ENCODE measurements at regions not wholly inside any gene's neighbourhood (a gene's known extent, or its start where the extent isn't known, plus 50 kb on each side); places are given as distances from the start of the nearest gene placed in this dataset.

GRCh38 chr5:168030912-168031311, 260.5 kb upstream of the WWC1 start:
- no peak overlapping the region for H3K27ac Mint-ChIP-seq
- no peaks in the 10 kb centered on the region for H3K4me1 Mint-ChIP-seq (ENCODE audit: low read depth)
- H3K9me3 Mint-ChIP-seq (ENCODE audit: low read depth) = peaks cover 4% of the 10 kb centered on the region
- no peaks in the 10 kb centered on the region for H3K36me3 Mint-ChIP-seq
- H3K27me3 Mint-ChIP-seq = peaks cover 2% of the 10 kb centered on the region
- no peak overlapping the region for H3K4me3 Mint-ChIP-seq

DNA sequence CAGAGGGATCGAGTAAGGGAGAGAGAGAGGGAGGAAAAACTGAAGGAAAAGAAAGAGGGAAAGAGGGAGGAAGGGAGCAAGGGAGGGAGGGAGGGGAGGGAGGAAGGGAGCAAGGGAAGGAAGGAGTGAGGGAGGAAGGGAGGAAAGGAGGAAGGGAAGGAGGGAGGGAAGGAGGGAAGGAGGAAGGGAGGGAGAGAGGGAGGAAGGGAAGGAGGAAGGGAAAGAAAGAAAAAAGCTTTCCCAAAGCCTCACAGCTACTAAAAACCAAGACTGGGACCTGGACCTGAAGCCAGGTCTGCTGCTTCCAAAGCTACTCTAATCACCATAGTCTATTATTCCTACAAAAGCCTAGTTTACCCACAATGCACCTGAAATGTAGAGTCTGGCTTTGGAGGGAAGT, 259.8 kb upstream of the WWC1 start:
- H3K4me1 Mint-ChIP-seq (ENCODE audit: low read depth) = no peaks in the 10 kb centered on the region
- H3K36me3 Mint-ChIP-seq = no peaks in the 10 kb centered on the region
- peaks cover 2% of the 10 kb centered on the region for H3K27me3 Mint-ChIP-seq
- H3K4me3 Mint-ChIP-seq = no peak overlapping the region
- peaks cover 4% of the 10 kb centered on the region for H3K9me3 Mint-ChIP-seq (ENCODE audit: low read depth)
- H3K27ac Mint-ChIP-seq = no peak overlapping the region

DNA sequence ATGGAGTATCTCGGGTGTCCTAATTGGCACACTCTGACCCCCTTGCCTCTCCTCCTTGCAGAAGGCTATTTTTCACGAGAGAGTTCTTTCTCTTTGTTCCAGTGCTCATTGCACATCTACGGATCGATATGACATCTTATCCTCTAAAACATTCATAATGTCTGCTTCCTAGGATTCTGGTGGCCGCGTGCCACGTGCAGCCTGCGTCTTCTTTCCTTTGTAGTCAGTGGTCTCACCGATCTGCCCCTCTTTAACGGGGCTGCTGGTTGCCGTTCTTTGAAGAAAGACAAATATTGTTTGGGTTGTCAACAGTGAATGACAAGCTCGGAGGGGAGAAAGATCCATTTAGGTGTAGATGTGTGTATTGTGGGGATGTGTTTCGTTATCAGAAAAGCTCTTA, 252.4 kb upstream of the WWC1 start:
- H3K4me1 Mint-ChIP-seq (ENCODE audit: low read depth) = no peaks in the 10 kb centered on the region
- H3K4me3 Mint-ChIP-seq = no peak overlapping the region
- no peaks in the 10 kb centered on the region for H3K9me3 Mint-ChIP-seq (ENCODE audit: low read depth)
- no peak overlapping the region for H3K27ac Mint-ChIP-seq
- H3K36me3 Mint-ChIP-seq = no peaks in the 10 kb centered on the region
- H3K27me3 Mint-ChIP-seq = peaks cover 2% of the 10 kb centered on the region

GRCh38 chr5:168039566-168040248, 251.7 kb upstream of the WWC1 start:
- Mint-ChIP-seq H3K9me3 (ENCODE audit: low read depth) (no peaks in the 10 kb centered on the region), H3K27ac (no peak overlapping the region), H3K4me3 (no peak overlapping the region), H3K36me3 (no peaks in the 10 kb centered on the region), H3K27me3 (peaks cover 2% of the 10 kb centered on the region), H3K4me1 (ENCODE audit: low read depth) (no peaks in the 10 kb centered on the region)

DNA sequence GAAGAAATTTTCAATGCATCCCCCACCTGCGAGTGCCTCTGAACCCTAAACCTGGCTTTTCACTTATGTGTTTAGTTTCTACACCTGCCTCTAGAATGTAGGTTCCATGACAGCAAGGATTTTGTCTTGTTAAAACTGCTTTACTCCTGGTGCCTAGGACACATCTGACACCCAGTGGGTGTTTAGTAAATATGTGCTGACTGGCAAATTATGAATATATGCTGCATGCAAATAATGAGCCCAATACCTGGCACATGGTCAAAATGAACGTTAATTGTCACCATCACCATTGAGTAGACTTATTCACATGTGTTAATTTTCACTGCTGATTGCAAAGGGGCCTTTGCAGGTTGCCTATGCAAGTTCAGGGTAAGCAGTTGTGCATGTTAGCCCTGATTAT, 249.9 kb upstream of the WWC1 start:
- no peaks in the 10 kb centered on the region for H3K27me3 Mint-ChIP-seq
- H3K4me3 Mint-ChIP-seq = no peak overlapping the region
- H3K36me3 Mint-ChIP-seq = no peaks in the 10 kb centered on the region
- H3K27ac Mint-ChIP-seq = no peak overlapping the region
- no peaks in the 10 kb centered on the region for H3K9me3 Mint-ChIP-seq (ENCODE audit: low read depth)
- no peaks in the 10 kb centered on the region for H3K4me1 Mint-ChIP-seq (ENCODE audit: low read depth)

DNA sequence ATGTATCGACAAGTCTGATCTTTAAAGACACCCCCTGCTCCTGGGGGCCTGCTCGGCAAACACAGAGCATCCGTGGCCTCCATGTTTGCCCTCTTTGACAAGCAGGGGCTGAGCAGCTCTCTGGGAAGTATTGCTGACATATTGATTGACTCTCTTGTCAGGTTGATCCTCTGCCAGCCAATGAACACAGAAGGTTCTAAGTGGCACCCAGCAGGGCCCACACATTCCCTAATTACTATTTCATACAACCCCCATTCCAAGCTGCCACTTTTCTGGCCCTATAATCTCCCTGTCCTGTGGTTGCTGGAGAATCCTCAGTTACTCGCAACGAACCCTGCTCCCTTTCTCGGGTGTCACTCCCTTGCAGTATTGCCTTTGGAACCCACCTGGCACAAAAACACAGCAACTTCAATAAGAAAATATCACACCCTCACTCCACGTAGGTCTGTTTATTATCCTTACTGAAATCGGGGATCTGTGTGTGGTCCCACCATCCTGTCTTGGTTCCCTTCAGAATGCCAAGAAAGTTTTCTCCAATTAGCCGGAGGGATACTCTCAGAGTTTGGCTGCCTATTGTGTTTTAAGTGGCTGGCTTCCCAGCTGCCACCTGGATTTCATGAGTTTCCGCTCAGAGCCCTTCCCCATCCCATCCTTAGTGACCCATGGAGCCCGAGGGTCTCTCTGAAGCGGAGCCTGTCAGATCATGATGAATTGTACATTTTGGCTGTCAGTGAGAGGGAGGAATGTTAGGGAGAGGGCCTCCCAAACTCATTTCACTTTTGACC, 249.0 kb upstream of the WWC1 start:
- H3K4me1 Mint-ChIP-seq (ENCODE audit: low read depth) = no peaks in the 10 kb centered on the region

GRCh38 chr5:168046163-168046562, 245.3 kb upstream of the WWC1 start:
- Mint-ChIP-seq H3K4me1 (ENCODE audit: low read depth) (no peaks in the 10 kb centered on the region), H3K27ac (no peak overlapping the region), H3K4me3 (no peak overlapping the region), H3K36me3 (no peaks in the 10 kb centered on the region), H3K27me3 (no peaks in the 10 kb centered on the region), H3K9me3 (ENCODE audit: low read depth) (no peaks in the 10 kb centered on the region)

More for the DNA sequence above, 249.0 kb upstream of the WWC1 start:
- Mint-ChIP-seq H3K4me3 (no peak overlapping the region), H3K36me3 (no peaks in the 10 kb centered on the region), H3K9me3 (ENCODE audit: low read depth) (no peaks in the 10 kb centered on the region), H3K27ac (no peak overlapping the region), H3K27me3 (no peaks in the 10 kb centered on the region)

- Mint-ChIP-seq H3K36me3 (no peaks in the 10 kb centered on the region), H3K27ac (no peak overlapping the region), H3K4me3 (no peak overlapping the region), H3K27me3 (no peaks in the 10 kb centered on the region), H3K4me1 (ENCODE audit: low read depth) (no peaks in the 10 kb centered on the region), H3K9me3 (ENCODE audit: low read depth) (no peaks in the 10 kb centered on the region)
Observed at GRCh38 chr5:168047043-168047668, 244.3 kb upstream of the WWC1 start.

- Mint-ChIP-seq H3K9me3 (ENCODE audit: low read depth) (no peaks in the 10 kb centered on the region), H3K4me1 (ENCODE audit: low read depth) (no peaks in the 10 kb centered on the region), H3K4me3 (no peak overlapping the region), H3K36me3 (no peaks in the 10 kb centered on the region), H3K27me3 (no peaks in the 10 kb centered on the region), H3K27ac (no peak overlapping the region)
Observed at GRCh38 chr5:168047669-168048111, 243.8 kb upstream of the WWC1 start.

- Mint-ChIP-seq H3K27me3 (no peaks in the 10 kb centered on the region), H3K9me3 (ENCODE audit: low read depth) (no peaks in the 10 kb centered on the region), H3K4me1 (ENCODE audit: low read depth) (no peaks in the 10 kb centered on the region), H3K27ac (no peak overlapping the region), H3K4me3 (no peak overlapping the region), H3K36me3 (no peaks in the 10 kb centered on the region)
Observed at GRCh38 chr5:168048486-168048885, 243.0 kb upstream of the WWC1 start.

- Mint-ChIP-seq H3K4me1 (ENCODE audit: low read depth) (no peaks in the 10 kb centered on the region), H3K27ac (no peak overlapping the region), H3K27me3 (no peaks in the 10 kb centered on the region), H3K36me3 (no peaks in the 10 kb centered on the region), H3K9me3 (ENCODE audit: low read depth) (no peaks in the 10 kb centered on the region), H3K4me3 (no peak overlapping the region)
Observed at GRCh38 chr5:168052686-168053085, 238.8 kb upstream of the WWC1 start.

GRCh38 chr5:168054091-168054490, 237.4 kb upstream of the WWC1 start:
- Mint-ChIP-seq H3K27ac (no peak overlapping the region), H3K36me3 (no peaks in the 10 kb centered on the region), H3K4me1 (ENCODE audit: low read depth) (no peaks in the 10 kb centered on the region), H3K27me3 (no peaks in the 10 kb centered on the region), H3K4me3 (no peak overlapping the region), H3K9me3 (ENCODE audit: low read depth) (peaks cover 5% of the 10 kb centered on the region)

GRCh38 chr5:168055141-168055683, 236.2 kb upstream of the WWC1 start:
- H3K4me1 Mint-ChIP-seq (ENCODE audit: low read depth) = no peaks in the 10 kb centered on the region
- H3K4me3 Mint-ChIP-seq = no peak overlapping the region
- no peak overlapping the region for H3K27ac Mint-ChIP-seq
- H3K36me3 Mint-ChIP-seq = no peaks in the 10 kb centered on the region
- no peaks in the 10 kb centered on the region for H3K27me3 Mint-ChIP-seq
- H3K9me3 Mint-ChIP-seq (ENCODE audit: low read depth) = peaks cover 5% of the 10 kb centered on the region

DNA sequence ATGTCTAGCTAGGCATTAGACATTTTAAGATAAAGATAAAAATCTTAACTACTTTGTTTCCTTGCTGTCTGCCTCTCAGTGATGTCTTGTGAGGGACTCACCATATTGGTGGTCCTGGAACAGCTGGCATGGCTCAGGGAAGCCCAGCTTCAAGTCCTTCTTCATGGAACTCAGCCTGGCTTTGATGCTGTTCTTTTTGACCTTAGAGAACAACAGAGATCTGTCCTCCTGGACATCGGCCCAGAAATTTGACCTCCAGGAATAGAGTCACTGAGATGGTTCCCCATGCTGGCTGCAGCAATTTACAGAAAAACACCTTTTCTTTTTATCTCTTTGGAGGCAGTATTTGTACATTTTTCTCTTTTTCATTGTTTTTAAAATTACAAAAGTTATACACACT, 235.5 kb upstream of the WWC1 start:
- Mint-ChIP-seq H3K9me3 (ENCODE audit: low read depth) (peaks cover 5% of the 10 kb centered on the region), H3K27me3 (no peaks in the 10 kb centered on the region), H3K27ac (no peak overlapping the region), H3K4me3 (no peak overlapping the region), H3K4me1 (ENCODE audit: low read depth) (no peaks in the 10 kb centered on the region), H3K36me3 (no peaks in the 10 kb centered on the region)

DNA sequence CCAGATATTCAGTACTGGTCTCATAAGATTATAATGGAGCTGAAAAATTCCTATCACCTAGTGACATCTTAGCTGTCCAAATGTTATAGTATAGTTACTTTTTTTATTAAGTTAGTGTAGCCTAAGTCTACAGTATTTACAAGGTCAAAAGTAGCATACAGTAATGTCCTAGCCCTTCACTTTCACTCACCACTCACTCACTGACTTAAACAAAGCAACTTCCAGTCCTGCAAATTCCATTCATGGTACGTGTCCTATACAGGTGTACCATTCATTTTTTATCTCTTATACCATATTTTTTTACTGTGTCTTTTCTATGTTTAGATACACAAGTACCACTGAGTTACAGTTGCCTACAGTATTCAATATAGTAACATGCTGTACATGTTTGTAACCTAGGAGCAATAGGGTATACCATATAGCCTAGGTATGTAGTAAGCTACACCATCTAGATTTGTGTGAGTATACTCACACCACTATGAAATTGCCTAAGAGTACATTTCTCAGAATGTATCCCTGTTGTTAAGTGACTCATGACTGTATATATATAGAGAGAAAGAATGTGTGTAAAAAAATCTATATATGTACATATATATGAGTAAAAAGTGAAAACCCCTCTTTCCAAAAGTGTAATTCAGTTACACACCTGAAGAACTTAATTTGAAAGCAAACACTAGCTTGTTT, 234.8 kb upstream of the WWC1 start:
- Mint-ChIP-seq H3K27me3 (no peaks in the 10 kb centered on the region), H3K4me1 (ENCODE audit: low read depth) (no peaks in the 10 kb centered on the region), H3K27ac (no peak overlapping the region), H3K9me3 (ENCODE audit: low read depth) (peaks cover 5% of the 10 kb centered on the region), H3K4me3 (no peak overlapping the region), H3K36me3 (no peaks in the 10 kb centered on the region)
